GM23338 (cell line): ENCODE measurements at regions not wholly inside any gene's neighbourhood (a gene's known extent, or its start where the extent isn't known, plus 50 kb on each side); places are given as distances from the start of the nearest gene placed in this dataset.

Source experiments
- ATAC-seq: fragments of 200-7000 bp; cut with Tn5 transposase; 3 replicates; pipeline ENCODE4 v1.9.1; 2020
- DNase-seq: peaks from one replicate; pipeline ENCODE4 v3.0.0-alpha.2; 2015; ENCODE audit warnings: low spot score
- H2AFZ ChIP-seq: fragments of 200-600 bp; sonication (generic); 2 replicates; pipeline ENCODE4 v1.8.0; 2016; ENCODE audit warnings: antibody characterized with exemption, mild to moderate bottlenecking, moderate library complexity
- H3F3A ChIP-seq: fragments of 200-600 bp; sonication (generic); replicated peaks from 2 replicates; pipeline ENCODE4 v1.8.0; 2017; ENCODE audit warnings: antibody characterized with exemption, mixed run types, low read depth
- H3K27ac ChIP-seq: fragments of 200-600 bp; sonication (generic); 2 replicates; pipeline ENCODE4 v1.6.1; 2016; ENCODE audit warnings: low read depth
- H3K27me3 ChIP-seq: fragments of 200-600 bp; sonication (generic); 2 replicates; pipeline ENCODE4 v1.8.0; 2016; ENCODE audit warnings: mild to moderate bottlenecking, mixed run types, moderate library complexity; ENCODE audit not compliant: insufficient read depth
- H3K36me3 ChIP-seq: fragments of 200-600 bp; sonication (generic); 2 replicates; pipeline ENCODE4 v1.8.0; 2016; ENCODE audit warnings: mild to moderate bottlenecking; ENCODE audit not compliant: insufficient read depth
- H3K4me1 ChIP-seq: fragments of 200-600 bp; sonication (generic); 2 replicates; pipeline ENCODE4 v1.8.0; 2016; ENCODE audit warnings: mild to moderate bottlenecking, moderate library complexity; ENCODE audit not compliant: insufficient read depth
- H3K4me2 ChIP-seq: fragments of 200-600 bp; sonication (generic); 2 replicates; pipeline ENCODE4 v1.7.1; 2017; ENCODE audit warnings: mixed run types
- H3K4me3 ChIP-seq: fragments of 200-600 bp; sonication (generic); 2 replicates; pipeline ENCODE4 v1.6.1; 2016; ENCODE audit warnings: mixed run types
- H3K79me2 ChIP-seq: fragments of 200-600 bp; sonication (generic); replicated peaks from 2 replicates; pipeline ENCODE4 v1.8.0; 2017; ENCODE audit warnings: mild to moderate bottlenecking; ENCODE audit not compliant: insufficient read depth
- H3K9me2 ChIP-seq: fragments of 200-600 bp; sonication (generic); 2 replicates; pipeline ENCODE4 v1.8.0; 2017; ENCODE audit not compliant: insufficient read depth
- H4K20me1 ChIP-seq: fragments of 200-600 bp; sonication (generic); replicated peaks from 2 replicates; pipeline ENCODE4 v1.8.0; 2017; ENCODE audit warnings: mild to moderate bottlenecking; ENCODE audit not compliant: insufficient read depth
- H3K27ac Mint-ChIP-seq: 2 replicates; pipeline ENCODE4 v1.8.0; 2020; ENCODE audit warnings: inconsistent platforms, mild to moderate bottlenecking, moderate library complexity, mixed read lengths
- H3K27me3 Mint-ChIP-seq: 3 replicates; pipeline ENCODE4 v1.8.0; 2022; ENCODE audit warnings: low read depth, mild to moderate bottlenecking, moderate library complexity, mixed read lengths, inconsistent platforms; ENCODE audit not compliant: insufficient read depth, poor library complexity
- H3K36me3 Mint-ChIP-seq: 3 replicates; pipeline ENCODE4 v1.8.0; 2021; ENCODE audit warnings: low read depth, mild to moderate bottlenecking, inconsistent platforms, moderate library complexity, mixed read lengths
- H3K4me1 Mint-ChIP-seq: 3 replicates; pipeline ENCODE4 v1.8.0; 2020; ENCODE audit warnings: mild to moderate bottlenecking, inconsistent platforms, mixed read lengths
- H3K4me3 Mint-ChIP-seq: 3 replicates; pipeline ENCODE4 v1.8.0; 2021; ENCODE audit warnings: moderate library complexity, mild to moderate bottlenecking, inconsistent platforms, mixed read lengths
- H3K9me3 Mint-ChIP-seq: 3 replicates; pipeline ENCODE4 v1.8.0; 2020; ENCODE audit warnings: moderate library complexity, mild to moderate bottlenecking, inconsistent platforms, mixed read lengths
- CTCF ChIP-seq, 2 experiments: fragments of 200-600 bp in 1 of 2; sonication (generic) in 1 of 2; conservative IDR thresholded peaks; 2 replicates each; pipeline versions ENCODE4 v1.5.1 to v1.6.1; 2016 to 2017; ENCODE audit warnings: antibody characterized with exemption in 2 of 2, low read depth in 2 of 2, mild to moderate bottlenecking in 2 of 2, moderate library complexity in 1 of 2
- ETS1 ChIP-seq: IDR thresholded peaks from 2 replicates; pipeline ENCODE4 v1.6.1; 2016; ENCODE audit warnings: antibody characterized with exemption
- EZH2 ChIP-seq: fragments of 200-600 bp; sonication (generic); IDR thresholded peaks from one replicate; pipeline ENCODE4 v1.8.0; 2017; ENCODE audit warnings: antibody characterized with exemption, mild to moderate bottlenecking, low read depth; ENCODE audit not compliant: unreplicated experiment
- NANOG ChIP-seq: IDR thresholded peaks from 2 replicates; pipeline ENCODE4 v1.6.1; 2016; ENCODE audit warnings: antibody characterized with exemption, borderline replicate concordance
- STAT1 ChIP-seq: IDR thresholded peaks from one replicate; pipeline ENCODE4 v1.6.1; 2016; ENCODE audit warnings: antibody characterized with exemption; ENCODE audit not compliant: unreplicated experiment
- ZNF114 ChIP-seq: fragments of 250-450 bp; sonication (Bioruptor Pico); IDR thresholded peaks from 2 replicates; pipeline ENCODE4 v1.5.0; 2020; ENCODE audit warnings: mild to moderate bottlenecking, moderate library complexity
- ZNF331 ChIP-seq: fragments of 250-450 bp; sonication (Bioruptor Pico); IDR thresholded peaks from 2 replicates; pipeline ENCODE4 v1.5.0; 2020; ENCODE audit warnings: low read depth, mild to moderate bottlenecking, moderate library complexity
- ZNF462 ChIP-seq: fragments of 250-450 bp; sonication (Bioruptor Pico); IDR thresholded peaks from 2 replicates; pipeline ENCODE4 v1.5.0; 2020; ENCODE audit warnings: mild to moderate bottlenecking, moderate library complexity

- ATAC-seq = no peak
- no peaks in the 10 kb centered on the region for H3K36me3 ChIP-seq
Observed at GRCh38 chr18:60746919-60747318, 374.3 kb upstream of the MC4R start.

GRCh38 chr18:60753753-60754152 is 381.2 kb upstream of the MC4R start:
- no peak for DNase-seq
- Histone ChIP-seq H3K9me2 (no peaks in the 10 kb centered on the region), H2AFZ (no peak overlapping the region), H3K4me1 (no peaks in the 10 kb centered on the region), H3K27ac (no peak overlapping the region), H3K27me3 (no peaks in the 10 kb centered on the region), H3K79me2 (no peaks in the 10 kb centered on the region), H3F3A (no peaks in the 10 kb centered on the region), H3K4me2 (no peak overlapping the region), H4K20me1 (no peaks in the 10 kb centered on the region), H3K36me3 (no peaks in the 10 kb centered on the region), H3K4me3 (no peak overlapping the region)
- no peaks in the 10 kb centered on the region for H3K36me3 Mint-ChIP-seq
- no peak for ATAC-seq
- H3K4me1 Mint-ChIP-seq = no peaks in the 10 kb centered on the region
- no peaks in the 10 kb centered on the region for H3K27me3 Mint-ChIP-seq
- H3K27ac Mint-ChIP-seq = no peak overlapping the region
- no peak overlapping the region for H3K4me3 Mint-ChIP-seq
- H3K9me3 Mint-ChIP-seq = no peaks in the 10 kb centered on the region
- TF ChIP-seq EZH2 = no peak
- no peak for TF ChIP-seq ZNF114 (CRISPR knock-in tag)
- TF ChIP-seq ZNF331 = no peak
- TF ChIP-seq STAT1 = no peak
- no peak for TF ChIP-seq NANOG
- TF ChIP-seq ZNF462 = no peak
- TF ChIP-seq ETS1 = no peak

More at GRCh38 chr18:60746919-60747318, 374.3 kb upstream of the MC4R start:
- Histone ChIP-seq H2AFZ (no peak overlapping the region), H3K4me3 (no peak overlapping the region), H3K27me3 (no peaks in the 10 kb centered on the region), H3K27ac (no peak overlapping the region), H3K4me2 (no peak overlapping the region), H3K4me1 (no peaks in the 10 kb centered on the region), H3F3A (no peaks in the 10 kb centered on the region), H3K9me2 (no peaks in the 10 kb centered on the region), H4K20me1 (no peaks in the 10 kb centered on the region), H3K79me2 (no peaks in the 10 kb centered on the region)
- no peaks in the 10 kb centered on the region for H3K27me3 Mint-ChIP-seq
- H3K27ac Mint-ChIP-seq = no peak overlapping the region
- no peak for DNase-seq
- no peaks in the 10 kb centered on the region; the same call in 2 of the 3 replicates for H3K4me1 Mint-ChIP-seq
- TF ChIP-seq CTCF (conservative IDR thresholded peaks at IDR 0.05; ENCODE audit: low read depth in 2 of 2) (no peak), EZH2 (no peak)
- H3K36me3 Mint-ChIP-seq = no peaks in the 10 kb centered on the region
- H3K9me3 Mint-ChIP-seq = no peaks in the 10 kb centered on the region
- no peak overlapping the region for H3K4me3 Mint-ChIP-seq
